Peyer's patch (tissue), 4 donors: ENCODE measurements at regions not wholly inside any gene's neighbourhood (a gene's known extent, or its start where the extent isn't known, plus 50 kb on each side); places are given as distances from the start of the nearest gene placed in this dataset.

Experiments
- CTCF ChIP-seq, 6 experiments: fragments of 450-650 bp in 4 of 6; fragments of 200-600 bp in 2 of 6; sonication (generic) in 1 of 6; IDR thresholded peaks; one replicate each; pipeline ENCODE4 v1.5.1; 2017 to 2019; ENCODE audit warnings: antibody characterized with exemption in 6 of 6, mild to moderate bottlenecking in 3 of 6, moderate library complexity in 1 of 6
- POLR2A ChIP-seq, 2 donors: fragments of 450-650 bp; IDR thresholded peaks; one replicate each; pipeline ENCODE4 v1.5.1; 2017; ENCODE audit warnings: antibody characterized with exemption in 2 of 2, mild to moderate bottlenecking in 2 of 2, moderate library complexity in 2 of 2

DNA sequence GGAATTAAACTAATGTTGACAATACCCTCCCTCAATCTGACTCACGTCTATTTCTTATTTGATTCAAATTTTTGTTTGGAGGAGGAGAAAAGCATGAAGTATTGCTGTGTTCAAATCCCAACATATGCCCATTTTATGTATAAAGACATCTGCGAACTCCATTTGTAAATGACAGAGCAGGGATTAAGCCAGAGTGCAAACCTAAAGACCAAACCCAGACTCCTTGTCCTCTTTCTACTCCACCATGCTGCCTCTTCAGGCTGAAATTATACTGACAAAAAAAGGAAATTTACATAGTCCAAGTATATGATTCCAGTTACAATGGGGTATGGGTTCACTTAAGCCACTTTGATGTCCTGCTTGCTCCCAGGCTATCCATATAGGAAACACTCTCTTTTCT is 383.1 kb downstream of the ADRA2A start:
- TF ChIP-seq CTCF (IDR thresholded peaks at IDR 0.05) (no peak), POLR2A (IDR thresholded peaks at IDR 0.05) (no peak)
